SK-N-SH (cell line): ENCODE measurements at regions not wholly inside any gene's neighbourhood (a gene's known extent, or its start where the extent isn't known, plus 50 kb on each side); places are given as distances from the start of the nearest gene placed in this dataset.

Experiments
- FOXM1 ChIP-seq: IDR thresholded peaks from 2 replicates; pipeline ENCODE4 v1.4.0; 2012; ENCODE audit warnings: low read depth, mild to moderate bottlenecking
- MEF2A ChIP-seq: IDR thresholded peaks from 2 replicates; pipeline ENCODE4 v1.4.0; 2012; ENCODE audit warnings: low read depth, borderline replicate concordance
- TF ChIP-seq, protein P1 (sequence below): fragments of 200-600 bp; sonication (generic); IDR thresholded peaks from 2 replicates; pipeline ENCODE4 v1.6.1; 2017; ENCODE audit warnings: antibody characterized with exemption, mild to moderate bottlenecking, moderate library complexity
- TF ChIP-seq, protein P2 (sequence below): IDR thresholded peaks from 2 replicates; pipeline ENCODE4 v1.6.1; 2012; ENCODE audit warnings: mild to moderate bottlenecking, low read depth, low read length, moderate library complexity

DNA sequence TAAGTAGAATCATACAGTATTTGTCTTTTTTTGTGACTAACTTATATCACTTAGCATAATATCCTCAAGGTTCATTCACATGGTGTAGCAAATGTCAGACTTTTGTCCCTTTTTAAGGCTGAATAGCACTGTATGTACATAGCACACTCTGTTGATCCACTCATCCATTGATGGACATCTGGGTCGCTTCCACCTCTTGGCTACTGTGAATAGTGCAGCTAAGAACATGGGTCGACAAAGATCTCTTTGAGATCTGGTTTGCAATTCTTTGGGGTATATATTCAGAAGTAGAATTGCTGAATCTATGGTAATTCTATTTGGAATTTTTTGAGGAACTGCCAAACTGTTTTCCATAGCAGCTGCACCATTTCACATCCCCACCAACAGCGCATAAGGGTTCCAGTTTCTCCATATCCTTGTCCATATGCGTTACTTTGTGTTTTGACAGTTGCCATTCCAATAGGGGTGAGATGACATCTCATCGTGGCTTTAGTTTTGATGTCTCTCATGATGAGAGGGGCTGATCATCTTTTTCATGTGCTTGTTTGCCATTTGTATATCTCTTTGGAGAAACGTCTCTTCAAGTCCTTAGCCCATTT, 73.9 kb downstream of the GLRX5 start:
- TF ChIP-seq, protein P1, sequence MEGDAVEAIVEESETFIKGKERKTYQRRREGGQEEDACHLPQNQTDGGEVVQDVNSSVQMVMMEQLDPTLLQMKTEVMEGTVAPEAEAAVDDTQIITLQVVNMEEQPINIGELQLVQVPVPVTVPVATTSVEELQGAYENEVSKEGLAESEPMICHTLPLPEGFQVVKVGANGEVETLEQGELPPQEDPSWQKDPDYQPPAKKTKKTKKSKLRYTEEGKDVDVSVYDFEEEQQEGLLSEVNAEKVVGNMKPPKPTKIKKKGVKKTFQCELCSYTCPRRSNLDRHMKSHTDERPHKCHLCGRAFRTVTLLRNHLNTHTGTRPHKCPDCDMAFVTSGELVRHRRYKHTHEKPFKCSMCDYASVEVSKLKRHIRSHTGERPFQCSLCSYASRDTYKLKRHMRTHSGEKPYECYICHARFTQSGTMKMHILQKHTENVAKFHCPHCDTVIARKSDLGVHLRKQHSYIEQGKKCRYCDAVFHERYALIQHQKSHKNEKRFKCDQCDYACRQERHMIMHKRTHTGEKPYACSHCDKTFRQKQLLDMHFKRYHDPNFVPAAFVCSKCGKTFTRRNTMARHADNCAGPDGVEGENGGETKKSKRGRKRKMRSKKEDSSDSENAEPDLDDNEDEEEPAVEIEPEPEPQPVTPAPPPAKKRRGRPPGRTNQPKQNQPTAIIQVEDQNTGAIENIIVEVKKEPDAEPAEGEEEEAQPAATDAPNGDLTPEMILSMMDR, result no peak
- TF ChIP-seq, protein P2, sequence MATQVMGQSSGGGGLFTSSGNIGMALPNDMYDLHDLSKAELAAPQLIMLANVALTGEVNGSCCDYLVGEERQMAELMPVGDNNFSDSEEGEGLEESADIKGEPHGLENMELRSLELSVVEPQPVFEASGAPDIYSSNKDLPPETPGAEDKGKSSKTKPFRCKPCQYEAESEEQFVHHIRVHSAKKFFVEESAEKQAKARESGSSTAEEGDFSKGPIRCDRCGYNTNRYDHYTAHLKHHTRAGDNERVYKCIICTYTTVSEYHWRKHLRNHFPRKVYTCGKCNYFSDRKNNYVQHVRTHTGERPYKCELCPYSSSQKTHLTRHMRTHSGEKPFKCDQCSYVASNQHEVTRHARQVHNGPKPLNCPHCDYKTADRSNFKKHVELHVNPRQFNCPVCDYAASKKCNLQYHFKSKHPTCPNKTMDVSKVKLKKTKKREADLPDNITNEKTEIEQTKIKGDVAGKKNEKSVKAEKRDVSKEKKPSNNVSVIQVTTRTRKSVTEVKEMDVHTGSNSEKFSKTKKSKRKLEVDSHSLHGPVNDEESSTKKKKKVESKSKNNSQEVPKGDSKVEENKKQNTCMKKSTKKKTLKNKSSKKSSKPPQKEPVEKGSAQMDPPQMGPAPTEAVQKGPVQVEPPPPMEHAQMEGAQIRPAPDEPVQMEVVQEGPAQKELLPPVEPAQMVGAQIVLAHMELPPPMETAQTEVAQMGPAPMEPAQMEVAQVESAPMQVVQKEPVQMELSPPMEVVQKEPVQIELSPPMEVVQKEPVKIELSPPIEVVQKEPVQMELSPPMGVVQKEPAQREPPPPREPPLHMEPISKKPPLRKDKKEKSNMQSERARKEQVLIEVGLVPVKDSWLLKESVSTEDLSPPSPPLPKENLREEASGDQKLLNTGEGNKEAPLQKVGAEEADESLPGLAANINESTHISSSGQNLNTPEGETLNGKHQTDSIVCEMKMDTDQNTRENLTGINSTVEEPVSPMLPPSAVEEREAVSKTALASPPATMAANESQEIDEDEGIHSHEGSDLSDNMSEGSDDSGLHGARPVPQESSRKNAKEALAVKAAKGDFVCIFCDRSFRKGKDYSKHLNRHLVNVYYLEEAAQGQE, result no peak
- TF ChIP-seq FOXM1 (no peak), MEF2A (no peak)
